Heart left ventricle (tissue), 13 donors: ENCODE measurements at regions not wholly inside any gene's neighbourhood (a gene's known extent, or its start where the extent isn't known, plus 50 kb on each side); places are given as distances from the start of the nearest gene placed in this dataset.

Experiments used
- CTCF ChIP-seq, 12 donors: fragments of 200-600 bp; sonication (generic) in 4 of 12; IDR thresholded peaks; one replicate each; pipeline versions ENCODE4 v1.5.0 to v1.8.0; 2018 to 2022; ENCODE audit warnings: antibody characterized with exemption in 12 of 12, mild to moderate bottlenecking in 5 of 12
- POLR2A ChIP-seq, 2 donors: fragments of 450-650 bp; IDR thresholded peaks; one replicate each; pipeline ENCODE4 v1.6.1; 2017; ENCODE audit warnings: antibody characterized with exemption in 2 of 2, mild to moderate bottlenecking in 2 of 2, moderate library complexity in 2 of 2
- donor health status: ischemic (EF 13 %, LVEDD 7.1; RV severe dilation, severe dysfunction).
- donor health status: DM: no; HTN: yes; CAD: no.
- donor health status: DM: no; HTN: no; CAD: no.
- donor health status: ischemic (EF 25% LVEDD 6.9; RV normal size, moderate dysfunction).
- donor health status: ischemic (EF 25% LVEDD 5.7; RV mildly dilated, moderate dysfunction).
- donor health status: ischemic (EF 35%, LVEDD 5.7; RV mildly dilated, moderate dysfunction).
- donor health status: nonischemic (EF 11% LVEDD 7.7; RV severe dilation, severe dysfunction).
- donor health status: DM: yes; HTN: yes; CAD: no.
- donor health status: PGD.
- donor health status: ischemic (EF 29% LVEDD 5.4; RV normal size, mild dysfunction).
- donor health status: nonischemic (EF 23%, LVEDD 6.1; RV moderate dilation, normal function).

GRCh38 chr7:109641445-109641844 lies 1071.8 kb downstream of the DNAJB9 start:
- TF ChIP-seq CTCF (IDR thresholded peaks at IDR 0.05) (no peak), POLR2A (IDR thresholded peaks at IDR 0.05) (no peak)
